OCI-LY7 (cell line): ENCODE measurements at regions not wholly inside any gene's neighbourhood (a gene's known extent, or its start where the extent isn't known, plus 50 kb on each side); places are given as distances from the start of the nearest gene placed in this dataset.

Experiments used
- BruUV-seq: library from RNA; stranded (reverse); fragments of 400-500 nt; replicated peaks from 2 replicates; lab custom pipeline; 2021; lab: Mats Ljungman, UMichigan
- CTCF ChIA-PET: fragments of 300-600 bp; sonication (Branson Sonifier 250); formaldehyde crosslinking; loops from one replicate; lab custom pipeline; 2022; ENCODE audit warnings: antibody characterized with exemption; ENCODE audit not compliant: unreplicated experiment; lab: Charles Lee
- POLR2A ChIA-PET: fragments of 300-600 bp; sonication (Branson Sonifier 250); formaldehyde crosslinking; loops from one replicate; lab custom pipeline; 2022; ENCODE audit warnings: antibody characterized with exemption; lab: Charles Lee
- DNase-seq: peaks from one replicate; pipeline ENCODE4 v3.0.0-alpha.2; 2015; ENCODE audit warnings: low spot score
- H2AFZ ChIP-seq: fragments of 200-600 bp; sonication (generic), shearing (Covaris generic); 2 replicates; pipeline ENCODE4 v1.6.1; 2014; ENCODE audit warnings: mild to moderate bottlenecking, antibody characterized with exemption, low read length, moderate library complexity
- H3K27ac ChIP-seq: fragments of 200-600 bp; sonication (generic); 2 replicates; pipeline ENCODE4 v1.5.1; 2014; ENCODE audit warnings: mixed run types, low read depth, mild to moderate bottlenecking, moderate library complexity, low read length, inconsistent platforms; ENCODE audit not compliant: poor library complexity, severe bottlenecking
- H3K36me3 ChIP-seq: fragments of 200-600 bp; sonication (generic); 2 replicates; pipeline ENCODE4 v1.6.1; 2014; ENCODE audit warnings: mild to moderate bottlenecking, antibody characterized with exemption, low read length, moderate library complexity, mixed read lengths; ENCODE audit not compliant: insufficient read depth
- H3K4me1 ChIP-seq: fragments of 200-600 bp; sonication (generic); 2 replicates; pipeline ENCODE4 v1.5.1; 2014; ENCODE audit warnings: mild to moderate bottlenecking, low read length; ENCODE audit not compliant: insufficient read depth, poor library complexity, severe bottlenecking
- H3K4me2 ChIP-seq: fragments of 200-600 bp; sonication (generic); 2 replicates; pipeline ENCODE4 v1.6.1; 2014; ENCODE audit warnings: mild to moderate bottlenecking, low read length
- H3K4me3 ChIP-seq: fragments of 200-600 bp; sonication (generic); 2 replicates; pipeline ENCODE4 v1.5.1; 2014; ENCODE audit warnings: mild to moderate bottlenecking, low read depth, low read length; ENCODE audit not compliant: poor library complexity, severe bottlenecking
- H3K79me2 ChIP-seq: fragments of 200-600 bp; sonication (generic); 2 replicates; pipeline ENCODE4 v1.6.1; 2016; ENCODE audit warnings: low read depth, mild to moderate bottlenecking, low read length, moderate library complexity, mixed read lengths; ENCODE audit not compliant: insufficient read depth
- H3K9me2 ChIP-seq: fragments of 200-600 bp; sonication (generic); 2 replicates; pipeline ENCODE4 v1.6.1; 2016; ENCODE audit warnings: mild to moderate bottlenecking, low read length, mixed read lengths; ENCODE audit not compliant: insufficient read depth
- H3K9me3 ChIP-seq: fragments of 200-600 bp; sonication (generic); 2 replicates; pipeline ENCODE4 v1.6.1; 2014; ENCODE audit warnings: mild to moderate bottlenecking, mixed run types, low read length, mixed read lengths
- H4K20me1 ChIP-seq: fragments of 200-600 bp; sonication (generic); 2 replicates; pipeline ENCODE4 v1.6.1; 2014; ENCODE audit warnings: mild to moderate bottlenecking, antibody characterized with exemption, low read length, moderate library complexity, mixed read lengths; ENCODE audit not compliant: insufficient read depth
- CTCF ChIP-seq: fragments of 200-600 bp; sonication (generic); conservative IDR thresholded peaks from 2 replicates; pipeline ENCODE4 v1.5.1; 2014; ENCODE audit warnings: mild to moderate bottlenecking, antibody characterized with exemption, low read length, moderate library complexity, mixed read lengths
- EZH2phosphoT487 ChIP-seq: fragments of 200-600 bp; sonication (generic); IDR thresholded peaks from 2 replicates; pipeline ENCODE4 v1.6.1; 2018; ENCODE audit warnings: low read depth, borderline replicate concordance, mild to moderate bottlenecking, mixed run types, antibody characterized with exemption, low read length, moderate library complexity, mixed read lengths
- intact Hi-C: fragments of 100-400 bp; cut with micrococcal nuclease; formaldehyde crosslinking; loops from one replicate; pipeline ENCODE4 v1.10.0; 2022; ENCODE audit not compliant: unreplicated experiment

- no peaks in the 10 kb centered on the region for H3K9me2 ChIP-seq
- H4K20me1 ChIP-seq, result no peaks in the 10 kb centered on the region
- H3K4me2 ChIP-seq, result no peak overlapping the region
- no TSS peak for BruUV-seq
- ChIA-PET POLR2A (no interaction called here), CTCF (no interaction called here)
- intact Hi-C loops, result no loop called here
- no peak for DNase-seq
- H3K4me3 ChIP-seq, result no peak overlapping the region
- TF ChIP-seq EZH2phosphoT487, result no peak
- no peak for TF ChIP-seq CTCF
- no peak overlapping the region for H3K27ac ChIP-seq
- no peaks in the 10 kb centered on the region for H3K9me3 ChIP-seq
- no peaks in the 10 kb centered on the region for H3K79me2 ChIP-seq
- no peaks in the 10 kb centered on the region for H3K4me1 ChIP-seq
- no peaks in the 10 kb centered on the region for H3K36me3 ChIP-seq
- no peak overlapping the region for H2AFZ ChIP-seq
Observed at GRCh38 chr10:53744176-53744575, 971.6 kb upstream of the MBL2 start.

- H3K9me3 ChIP-seq, result no peaks in the 10 kb centered on the region
- CTCF ChIA-PET, result no interaction called here
- DNase-seq, result no peak
- H3K79me2 ChIP-seq, result no peaks in the 10 kb centered on the region
- H3K27ac ChIP-seq, result no peak overlapping the region
- H3K4me1 ChIP-seq, result no peaks in the 10 kb centered on the region
- H3K4me2 ChIP-seq, result no peak overlapping the region
- no TSS peak for BruUV-seq
- H4K20me1 ChIP-seq, result no peaks in the 10 kb centered on the region
- no peaks in the 10 kb centered on the region for H3K36me3 ChIP-seq
- no peak for TF ChIP-seq CTCF
- no peak for TF ChIP-seq EZH2phosphoT487
- H3K9me2 ChIP-seq, result no peaks in the 10 kb centered on the region
- no peak overlapping the region for H2AFZ ChIP-seq
- no peak overlapping the region for H3K4me3 ChIP-seq
- intact Hi-C loops, result no loop called here
- POLR2A ChIA-PET, result no interaction called here
Observed at GRCh38 chr10:53737132-53737531, 964.5 kb upstream of the MBL2 start.

- H3K9me2 ChIP-seq, result no peaks in the 10 kb centered on the region
- CTCF ChIA-PET, result no interaction called here
- H4K20me1 ChIP-seq, result no peaks in the 10 kb centered on the region
- POLR2A ChIA-PET, result no interaction called here
- TF ChIP-seq EZH2phosphoT487, result no peak
- no peak for TF ChIP-seq CTCF
- BruUV-seq, result no TSS peak
- intact Hi-C loops, result no loop called here
- no peak overlapping the region for H3K4me3 ChIP-seq
- no peaks in the 10 kb centered on the region for H3K9me3 ChIP-seq
- no peaks in the 10 kb centered on the region for H3K4me1 ChIP-seq
- H3K36me3 ChIP-seq, result no peaks in the 10 kb centered on the region
- H3K79me2 ChIP-seq, result no peaks in the 10 kb centered on the region
- H3K4me2 ChIP-seq, result no peak overlapping the region
- no peak for DNase-seq
- no peak overlapping the region for H2AFZ ChIP-seq
- H3K27ac ChIP-seq, result no peak overlapping the region
Observed at GRCh38 chr10:53726921-53727320, 954.3 kb upstream of the MBL2 start.
